ENCODE measurements at regions not wholly inside any gene's neighbourhood (a gene's known extent, or its start where the extent isn't known, plus 50 kb on each side); places are given as distances from the start of the nearest gene placed in this dataset.

- 36% methylated on average over 5 of the region's 5 CpGs for WGBS (ENCODE audit: insufficient coverage, insufficient replicate concordance, low lambda C conversion rate, missing lambda C conversion rate)
- ChIA-PET CTCF (interaction anchor here (1.0 to 3.5 kb wide), 3 partner anchors 41 to 86 kb away, joined by 3 to 16 read pairs (median 3); no protein-coding TSS in a partner anchor), SMC1A (ENCODE audit: uncharacterized antibody, unreplicated experiment) (interaction anchor here (2.5 to 2.8 kb wide), 2 partner anchors 36 to 86 kb away, joined by 15 to 16 read pairs; no protein-coding TSS in a partner anchor), POLR2A (no interaction called here), RAD21 (ENCODE audit: unreplicated experiment) (no interaction called here)
- intact Hi-C loops (cut with micrococcal nuclease; ENCODE audit: unreplicated experiment) (no loop called here), in situ Hi-C loops (cut with MboI) (no loop called here)
- no peaks in the 10 kb centered on the region for H4K20me1 ChIP-seq (ENCODE audit: control insufficient read depth, insufficient read depth)
- ATAC-seq (0 out of 3 replicates have a peak, but pooled peaks have one; percentile 20), FAIRE-seq (no peak), DNase-seq (ENCODE audit: low read depth, low spot score) (no peak)
- TF ChIP-seq RAD51 (IDR thresholded peaks at IDR 0.05) (peak; percentile 92), ATF7 (IDR thresholded peaks at IDR 0.05; ENCODE audit: low read depth) (peak; percentile 79), USF2 (IDR thresholded peaks at IDR 0.05; ENCODE audit: borderline replicate concordance, low read depth, low read length) (peak; percentile 7; the same call in 1 of the 2 replicates)
- TF ChIP-seq, protein P1, sequence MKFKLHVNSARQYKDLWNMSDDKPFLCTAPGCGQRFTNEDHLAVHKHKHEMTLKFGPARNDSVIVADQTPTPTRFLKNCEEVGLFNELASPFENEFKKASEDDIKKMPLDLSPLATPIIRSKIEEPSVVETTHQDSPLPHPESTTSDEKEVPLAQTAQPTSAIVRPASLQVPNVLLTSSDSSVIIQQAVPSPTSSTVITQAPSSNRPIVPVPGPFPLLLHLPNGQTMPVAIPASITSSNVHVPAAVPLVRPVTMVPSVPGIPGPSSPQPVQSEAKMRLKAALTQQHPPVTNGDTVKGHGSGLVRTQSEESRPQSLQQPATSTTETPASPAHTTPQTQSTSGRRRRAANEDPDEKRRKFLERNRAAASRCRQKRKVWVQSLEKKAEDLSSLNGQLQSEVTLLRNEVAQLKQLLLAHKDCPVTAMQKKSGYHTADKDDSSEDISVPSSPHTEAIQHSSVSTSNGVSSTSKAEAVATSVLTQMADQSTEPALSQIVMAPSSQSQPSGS (IDR thresholded peaks at IDR 0.05; ENCODE audit: low read length), result no peak
- no peak overlapping the region for H3K27ac ChIP-seq (ENCODE audit: control insufficient read depth, insufficient read depth)
- H3K9ac ChIP-seq (ENCODE audit: control insufficient read depth, insufficient read depth, low read length), result no peak overlapping the region
- H3K27me3 ChIP-seq (replicated peaks in 1 of 2; ENCODE audit: control insufficient read depth in 2 of 2, insufficient read depth in 2 of 2, low read length in 1 of 2), result no peaks in the 10 kb centered on the region
- peaks cover 28% of the 10 kb centered on the region for H3K4me1 ChIP-seq (ENCODE audit: control insufficient read depth, insufficient read depth, low read length)
- no peak overlapping the region for H3K4me2 ChIP-seq (ENCODE audit: control insufficient read depth, insufficient read depth)
- H3K79me2 ChIP-seq (ENCODE audit: control insufficient read depth, insufficient read depth, low read length), result no peaks in the 10 kb centered on the region
- H3K9me3 ChIP-seq (replicated peaks; ENCODE audit: control insufficient read depth, insufficient read depth, low read length), result no peaks in the 10 kb centered on the region
- no peaks in the 10 kb centered on the region for H3K36me3 ChIP-seq (ENCODE audit: control insufficient read depth in 2 of 2, insufficient read depth in 2 of 2, low read length in 1 of 2)
- BruUV-seq (replicated peaks), result no TSS peak
- H3K4me3 ChIP-seq, result no peak overlapping the region
- no peak overlapping the region for H2AFZ ChIP-seq (ENCODE audit: control insufficient read depth, low read depth, low read length)
Observed at GRCh38 chr12:25328072-25328712, 77.5 kb upstream of the KRAS start.

GRCh38 chr12:25327321-25327720 is 76.6 kb upstream of the KRAS start:
- WGBS (ENCODE audit: insufficient coverage, insufficient replicate concordance, low lambda C conversion rate, missing lambda C conversion rate), result 63% methylated on average over 4 of the region's 4 CpGs
- no peak for TF ChIP-seq PAX8 (IDR thresholded peaks at IDR 0.05)
- TF ChIP-seq NFIC (IDR thresholded peaks at IDR 0.05; ENCODE audit: low read depth, low read length), result no peak
- TF ChIP-seq NR2C1 (IDR thresholded peaks at IDR 0.05), result no peak
- no peak for TF ChIP-seq TBL1XR1 (IDR thresholded peaks at IDR 0.05; ENCODE audit: low read depth, low read length)
- no peak for TF ChIP-seq MTA3 (IDR thresholded peaks at IDR 0.05; ENCODE audit: borderline replicate concordance, low read length)
- TF ChIP-seq KLF5 (IDR thresholded peaks at IDR 0.05; ENCODE audit: partially characterized antibody), result no peak
- Histone ChIP-seq H3K4me2 (ENCODE audit: control insufficient read depth, insufficient read depth) (no peak overlapping the region), H3K79me2 (ENCODE audit: control insufficient read depth, insufficient read depth, low read length) (no peaks in the 10 kb centered on the region), H3K36me3 (ENCODE audit: control insufficient read depth in 2 of 2, insufficient read depth in 2 of 2, low read length in 1 of 2) (no peaks in the 10 kb centered on the region), H3K4me1 (ENCODE audit: control insufficient read depth, insufficient read depth, low read length) (peaks cover 27% of the 10 kb centered on the region), H4K20me1 (ENCODE audit: control insufficient read depth, insufficient read depth) (no peaks in the 10 kb centered on the region), H3K4me3 (no peak overlapping the region), H2AFZ (ENCODE audit: control insufficient read depth, low read depth, low read length) (no peak overlapping the region), H3K27me3 (replicated peaks in 1 of 2; ENCODE audit: control insufficient read depth in 2 of 2, insufficient read depth in 2 of 2, low read length in 1 of 2) (no peaks in the 10 kb centered on the region), H3K9ac (ENCODE audit: control insufficient read depth, insufficient read depth, low read length) (no peak overlapping the region), H3K27ac (ENCODE audit: control insufficient read depth, insufficient read depth) (no peak overlapping the region), H3K9me3 (replicated peaks; ENCODE audit: control insufficient read depth, insufficient read depth, low read length) (no peaks in the 10 kb centered on the region)
- RAD21 ChIA-PET (ENCODE audit: unreplicated experiment), result no interaction called here
- DNase-seq (ENCODE audit: low read depth, low spot score) (no peak), ATAC-seq (no peak), FAIRE-seq (no peak)
- intact Hi-C loops (cut with micrococcal nuclease; ENCODE audit: unreplicated experiment) (no loop called here), in situ Hi-C loops (cut with MboI) (no loop called here)
- BruUV-seq (replicated peaks), result no TSS peak
- POLR2A ChIA-PET, result no interaction called here
- SMC1A ChIA-PET (ENCODE audit: uncharacterized antibody, unreplicated experiment), result no interaction called here
- CTCF ChIA-PET, result interaction anchor here (1.1 to 3.5 kb wide), 2 partner anchors 60 to 86 kb away, joined by 3 to 16 read pairs; no protein-coding TSS in a partner anchor
